AG09319 (cell line): ENCODE measurements at regions not wholly inside any gene's neighbourhood (a gene's known extent, or its start where the extent isn't known, plus 50 kb on each side); places are given as distances from the start of the nearest gene placed in this dataset.
"Not testable (repeated sequence)": the region's sequence is repeated elsewhere in the genome, so short reads cannot be mapped to it uniquely, and the experiment has no call there.

Experiments
- DNase-seq: peaks from one replicate; pipeline ENCODE4 v3.0.0-alpha.2; 2010; ENCODE audit warnings: low read depth; ENCODE audit errors: extremely low read depth
- CTCF ChIP-seq: IDR thresholded peaks from 2 replicates; pipeline ENCODE4 v1.5.1; 2011; ENCODE audit warnings: low read depth, mild to moderate bottlenecking, inconsistent platforms, low read length, moderate library complexity

- TF ChIP-seq CTCF, result no peak
- no peak for DNase-seq
Observed at GRCh38 chr12:124151583-124151982, 143.3 kb upstream of the RFLNA start.

GRCh38 chr12:124152731-124153130 lies 142.2 kb upstream of the RFLNA start:
- TF ChIP-seq CTCF, result no peak
- no peak for DNase-seq

GRCh38 chr12:124153392-124153791 lies 141.5 kb upstream of the RFLNA start:
- no peak for TF ChIP-seq CTCF
- DNase-seq, result no peak

- no peak for DNase-seq
- no peak for TF ChIP-seq CTCF
Observed at GRCh38 chr12:124157406-124157805, 137.5 kb upstream of the RFLNA start.

GRCh38 chr12:124159655-124160054 lies 135.2 kb upstream of the RFLNA start:
- TF ChIP-seq CTCF, result no peak
- DNase-seq, result no peak

GRCh38 chr12:124160097-124160756 lies 134.7 kb upstream of the RFLNA start:
- DNase-seq, result no peak
- TF ChIP-seq CTCF, result no peak

- DNase-seq, result not testable (repeated sequence)
Observed at GRCh38 chr12:124161402-124161801, 133.5 kb upstream of the RFLNA start.
